SU-DHL-6 (cell line): ENCODE measurements at regions not wholly inside any gene's neighbourhood (a gene's known extent, or its start where the extent isn't known, plus 50 kb on each side); places are given as distances from the start of the nearest gene placed in this dataset.

Source experiments
- H2AFZ ChIP-seq: fragments of 200-600 bp; sonication (generic); 2 replicates; pipeline ENCODE4 v1.6.1; 2014; ENCODE audit warnings: low read depth, mild to moderate bottlenecking, moderate library complexity, mixed read lengths, antibody characterized with exemption, low read length; ENCODE audit not compliant: severe bottlenecking
- H3F3A ChIP-seq: fragments of 200-600 bp; shearing (Covaris generic); 2 replicates; pipeline ENCODE4 v1.6.0; 2016; ENCODE audit warnings: antibody characterized with exemption, mild to moderate bottlenecking; ENCODE audit not compliant: insufficient read depth
- H3K27ac ChIP-seq: fragments of 200-600 bp; sonication (generic); 2 replicates; pipeline ENCODE4 v1.5.1; 2016; ENCODE audit warnings: low read depth, mild to moderate bottlenecking, low read length, moderate library complexity, mixed read lengths
- H3K27me3 ChIP-seq: fragments of 200-600 bp; sonication (generic), shearing (Covaris generic); 2 replicates; pipeline ENCODE4 v1.6.0; 2014; ENCODE audit warnings: mild to moderate bottlenecking, low read length
- H3K36me3 ChIP-seq: fragments of 200-600 bp; sonication (generic); 2 replicates; pipeline ENCODE4 v1.6.1; 2014; ENCODE audit warnings: mild to moderate bottlenecking, low read length, mixed read lengths
- H3K4me2 ChIP-seq: fragments of 300-600, 200-600 bp; shearing (Covaris generic), sonication (generic); 2 replicates; pipeline ENCODE4 v1.6.0; 2014; ENCODE audit warnings: low read length, low read depth, mild to moderate bottlenecking; ENCODE audit not compliant: poor library complexity, severe bottlenecking
- H3K4me3 ChIP-seq: fragments of 200-600 bp; sonication (generic); 2 replicates; pipeline ENCODE4 v1.5.1; 2014; ENCODE audit warnings: antibody characterized with exemption, low read length, mild to moderate bottlenecking, mixed read lengths; ENCODE audit not compliant: insufficient read depth, poor library complexity, severe bottlenecking
- H3K79me2 ChIP-seq: fragments of 200-600 bp; sonication (generic); 2 replicates; pipeline ENCODE4 v1.6.1; 2014; ENCODE audit warnings: mild to moderate bottlenecking, low read length, moderate library complexity; ENCODE audit not compliant: insufficient read depth
- H3K9ac ChIP-seq: fragments of 200-600 bp; sonication (generic); 2 replicates; pipeline ENCODE4 v1.7.0; 2014; ENCODE audit warnings: mild to moderate bottlenecking, low read length
- H3K9me2 ChIP-seq: fragments of 200-600 bp; sonication (generic); replicated peaks from 2 replicates; pipeline ENCODE4 v1.6.1; 2014; ENCODE audit warnings: low read length; ENCODE audit not compliant: insufficient read depth
- H3K9me3 ChIP-seq: fragments of 200-600 bp; sonication (generic); 2 replicates; pipeline ENCODE4 v1.6.1; 2014; ENCODE audit warnings: low read length, mixed read lengths; ENCODE audit not compliant: insufficient read depth
- H4K20me1 ChIP-seq: fragments of 200-600 bp; sonication (generic); 2 replicates; pipeline ENCODE4 v1.6.1; 2014; ENCODE audit warnings: low read depth, mild to moderate bottlenecking, antibody characterized with exemption, low read length, moderate library complexity, mixed read lengths
- EZH2phosphoT487 ChIP-seq: fragments of 200-600 bp; sonication (generic), shearing (Covaris generic); conservative IDR thresholded peaks from 2 replicates; pipeline ENCODE4 v1.6.1; 2018; ENCODE audit warnings: mild to moderate bottlenecking, antibody characterized with exemption, low read length, moderate library complexity, mixed read lengths
- TF ChIP-seq, protein P1 (sequence below): fragments of 200-600 bp; sonication (generic); IDR thresholded peaks from one replicate; pipeline ENCODE4 v1.5.1; 2017; ENCODE audit warnings: antibody characterized with exemption, mild to moderate bottlenecking, low read length, moderate library complexity; ENCODE audit not compliant: insufficient read depth, poor library complexity, severe bottlenecking

DNA sequence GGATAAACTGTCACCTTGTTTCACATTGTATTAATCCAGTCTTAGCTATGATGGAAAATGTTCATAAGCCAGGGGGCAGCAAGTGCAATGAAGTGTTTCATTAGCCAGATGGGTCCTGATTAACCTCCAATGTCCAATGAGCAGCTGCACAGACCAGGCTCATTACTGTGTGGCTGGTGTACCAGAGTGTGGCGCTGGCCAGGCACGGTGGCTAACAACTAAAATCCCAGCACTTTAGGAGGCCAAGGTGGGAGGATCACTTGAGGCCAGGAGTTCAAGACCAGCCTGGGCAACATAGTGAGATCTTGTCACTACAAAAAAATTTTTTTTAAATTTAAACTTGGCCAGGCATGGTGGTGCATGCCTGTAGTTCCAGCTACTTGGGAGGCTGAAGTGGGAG is 201.7 kb upstream of the FOXQ1 start:
- H3K27ac ChIP-seq, result no peak overlapping the region
- H4K20me1 ChIP-seq, result no peaks in the 10 kb centered on the region
- no peak overlapping the region for H2AFZ ChIP-seq
- H3K27me3 ChIP-seq, result no peaks in the 10 kb centered on the region
- H3K4me2 ChIP-seq, result no peak overlapping the region
- no peaks in the 10 kb centered on the region for H3K36me3 ChIP-seq
- H3K9me2 ChIP-seq, result no peaks in the 10 kb centered on the region
- H3K79me2 ChIP-seq, result no peaks in the 10 kb centered on the region
- H3K9me3 ChIP-seq, result no peaks in the 10 kb centered on the region
- no peaks in the 10 kb centered on the region for H3F3A ChIP-seq
- H3K9ac ChIP-seq, result no peak overlapping the region
- TF ChIP-seq, protein P1, sequence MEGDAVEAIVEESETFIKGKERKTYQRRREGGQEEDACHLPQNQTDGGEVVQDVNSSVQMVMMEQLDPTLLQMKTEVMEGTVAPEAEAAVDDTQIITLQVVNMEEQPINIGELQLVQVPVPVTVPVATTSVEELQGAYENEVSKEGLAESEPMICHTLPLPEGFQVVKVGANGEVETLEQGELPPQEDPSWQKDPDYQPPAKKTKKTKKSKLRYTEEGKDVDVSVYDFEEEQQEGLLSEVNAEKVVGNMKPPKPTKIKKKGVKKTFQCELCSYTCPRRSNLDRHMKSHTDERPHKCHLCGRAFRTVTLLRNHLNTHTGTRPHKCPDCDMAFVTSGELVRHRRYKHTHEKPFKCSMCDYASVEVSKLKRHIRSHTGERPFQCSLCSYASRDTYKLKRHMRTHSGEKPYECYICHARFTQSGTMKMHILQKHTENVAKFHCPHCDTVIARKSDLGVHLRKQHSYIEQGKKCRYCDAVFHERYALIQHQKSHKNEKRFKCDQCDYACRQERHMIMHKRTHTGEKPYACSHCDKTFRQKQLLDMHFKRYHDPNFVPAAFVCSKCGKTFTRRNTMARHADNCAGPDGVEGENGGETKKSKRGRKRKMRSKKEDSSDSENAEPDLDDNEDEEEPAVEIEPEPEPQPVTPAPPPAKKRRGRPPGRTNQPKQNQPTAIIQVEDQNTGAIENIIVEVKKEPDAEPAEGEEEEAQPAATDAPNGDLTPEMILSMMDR, result no peak
- no peak for TF ChIP-seq EZH2phosphoT487
- H3K4me3 ChIP-seq, result no peak overlapping the region

DNA sequence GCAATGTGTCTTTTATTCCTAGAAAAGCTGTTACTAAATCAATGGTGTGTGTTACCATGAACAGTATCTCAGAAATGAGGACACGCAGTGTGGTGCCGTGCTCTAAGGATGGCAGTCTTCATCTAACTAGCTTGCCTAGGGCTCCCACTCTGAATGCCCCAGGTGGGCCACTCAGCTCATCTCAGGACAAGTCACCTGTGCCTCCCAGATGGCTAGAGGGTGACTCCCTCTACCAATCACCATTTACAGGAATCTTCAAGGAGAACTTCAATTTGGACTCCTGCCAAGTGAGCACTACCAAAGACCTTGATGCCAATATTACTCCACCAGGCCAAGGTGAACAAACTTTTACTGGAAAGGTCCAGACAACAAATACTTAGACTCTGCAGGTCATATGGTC is 202.8 kb upstream of the FOXQ1 start:
- no peak for TF ChIP-seq EZH2phosphoT487
- TF ChIP-seq, protein P1, result no peak
- no peak overlapping the region for H3K4me2 ChIP-seq
- H3K4me3 ChIP-seq, result no peak overlapping the region
- H3K9me3 ChIP-seq, result no peaks in the 10 kb centered on the region
- no peak overlapping the region for H3K27ac ChIP-seq
- H3K79me2 ChIP-seq, result no peaks in the 10 kb centered on the region
- H3K9me2 ChIP-seq, result no peaks in the 10 kb centered on the region
- H4K20me1 ChIP-seq, result no peaks in the 10 kb centered on the region
- H3K9ac ChIP-seq, result no peak overlapping the region
- no peaks in the 10 kb centered on the region for H3K36me3 ChIP-seq
- H2AFZ ChIP-seq, result no peak overlapping the region
- H3F3A ChIP-seq, result no peaks in the 10 kb centered on the region
- no peaks in the 10 kb centered on the region for H3K27me3 ChIP-seq

DNA sequence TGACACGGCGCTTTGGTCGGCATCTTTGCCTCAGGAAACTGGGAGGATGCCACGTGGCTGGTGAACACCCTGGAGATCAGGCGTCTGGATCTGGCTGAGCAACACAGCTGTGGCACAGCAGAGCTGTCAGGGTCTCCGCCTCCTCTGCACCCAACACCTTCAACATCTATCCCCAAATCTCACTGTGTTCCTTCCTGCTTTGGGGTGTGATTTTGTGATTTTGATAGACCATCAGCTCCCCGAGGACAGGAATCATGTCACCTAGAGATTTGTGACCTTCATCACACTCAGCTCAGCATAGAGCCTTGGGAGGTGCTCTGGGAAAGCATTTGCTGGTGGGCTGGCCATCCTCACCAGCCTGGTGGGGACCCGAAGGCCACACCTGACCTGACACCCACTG is 203.7 kb upstream of the FOXQ1 start:
- no peaks in the 10 kb centered on the region for H3K36me3 ChIP-seq
- no peaks in the 10 kb centered on the region for H3K79me2 ChIP-seq
- no peak overlapping the region for H2AFZ ChIP-seq
- no peaks in the 10 kb centered on the region for H3K9me3 ChIP-seq
- H3K27ac ChIP-seq, result no peak overlapping the region
- H3K9me2 ChIP-seq, result no peaks in the 10 kb centered on the region
- H4K20me1 ChIP-seq, result no peaks in the 10 kb centered on the region
- no peaks in the 10 kb centered on the region for H3K27me3 ChIP-seq
- H3F3A ChIP-seq, result no peaks in the 10 kb centered on the region
- no peak overlapping the region for H3K4me2 ChIP-seq
- TF ChIP-seq, protein P1, result no peak
- no peak for TF ChIP-seq EZH2phosphoT487
- no peak overlapping the region for H3K9ac ChIP-seq
- H3K4me3 ChIP-seq, result no peak overlapping the region

DNA sequence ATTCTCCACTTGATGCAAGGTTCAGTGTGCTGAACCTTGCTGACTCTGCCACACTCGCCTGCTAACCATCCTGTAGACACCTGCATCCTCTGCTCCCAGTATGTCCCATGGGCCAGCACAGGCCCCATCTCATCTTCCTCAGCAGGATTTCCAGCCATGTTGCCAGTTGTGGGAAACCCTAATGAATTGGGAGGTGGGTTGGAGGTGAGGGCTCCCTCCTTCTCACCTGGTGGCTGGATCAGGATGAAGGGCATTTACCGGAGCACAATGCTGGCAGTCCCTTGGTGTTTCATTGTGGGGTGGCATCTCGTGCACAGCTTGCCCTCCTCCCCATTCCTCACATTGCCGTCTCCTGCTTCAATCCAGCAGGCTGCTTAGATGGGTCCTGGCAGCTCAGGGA is 204.3 kb upstream of the FOXQ1 start:
- Histone ChIP-seq H3K27ac (no peak overlapping the region), H4K20me1 (no peaks in the 10 kb centered on the region), H3K9ac (no peak overlapping the region), H3K27me3 (no peaks in the 10 kb centered on the region), H3K9me3 (no peaks in the 10 kb centered on the region), H2AFZ (no peak overlapping the region), H3F3A (no peaks in the 10 kb centered on the region), H3K36me3 (no peaks in the 10 kb centered on the region), H3K79me2 (no peaks in the 10 kb centered on the region), H3K4me3 (no peak overlapping the region), H3K9me2 (no peaks in the 10 kb centered on the region), H3K4me2 (no peak overlapping the region)
- TF ChIP-seq EZH2phosphoT487, result no peak
